Transverse colon (tissue), 4 donors: ENCODE measurements at regions not wholly inside any gene's neighbourhood (a gene's known extent, or its start where the extent isn't known, plus 50 kb on each side); places are given as distances from the start of the nearest gene placed in this dataset.

Experiments
- DNase-seq: peaks from one replicate; pipeline ENCODE4 v3.0.0-alpha.2; 2019
- H3K27ac ChIP-seq, 4 donors: fragments of 200-600 bp; sonication (generic); 2 replicates each; pipeline ENCODE4 v1.5.1; 2016 to 2018; ENCODE audit warnings: inconsistent platforms in 4 of 4
- H3K27me3 ChIP-seq: fragments of 200-600 bp; sonication (generic); 2 replicates; pipeline ENCODE4 v1.5.1; 2017; ENCODE audit warnings: inconsistent platforms
- H3K36me3 ChIP-seq, 4 donors: fragments of 200-600 bp; sonication (generic); 2 replicates each; pipeline ENCODE4 v1.5.1; 2017 to 2019; ENCODE audit warnings: inconsistent platforms in 4 of 4
- H3K4me1 ChIP-seq, 4 donors: fragments of 200-600 bp; sonication (generic); 2 replicates each; pipeline ENCODE4 v1.5.1; 2017 to 2020; ENCODE audit warnings: inconsistent platforms in 4 of 4
- H3K4me3 ChIP-seq, 4 donors: fragments of 200-600 bp; sonication (generic); 1 replicate in 1 of 4; 2 replicates in 3 of 4; pipeline versions ENCODE4 v1.5.1 to v1.6.1; 2017 to 2019; ENCODE audit warnings: inconsistent platforms in 4 of 4
- H3K9me3 ChIP-seq, 2 donors: fragments of 200-600 bp; sonication (generic); 2 replicates each; pipeline ENCODE4 v1.5.1; 2017 to 2019; ENCODE audit warnings: inconsistent platforms in 2 of 2
- CTCF ChIP-seq, 5 experiments: fragments of 200-600 bp in 3 of 5; fragments of 450-650 bp in 2 of 5; sonication (generic) in 3 of 5; IDR thresholded peaks; 1 replicate in 2 of 5; 2 replicates in 3 of 5; pipeline ENCODE4 v1.5.1; 2016 to 2017; ENCODE audit warnings: antibody characterized with exemption in 5 of 5, inconsistent platforms in 3 of 5, mild to moderate bottlenecking in 2 of 5, moderate library complexity in 1 of 5
- EP300 ChIP-seq: sonication (generic); formaldehyde crosslinking; IDR thresholded peaks from one replicate; pipeline ENCODE4 v1.6.1; 2017; ENCODE audit warnings: antibody characterized with exemption, low read depth
- POLR2A ChIP-seq: fragments of 450-650 bp; IDR thresholded peaks from one replicate; pipeline ENCODE4 v1.6.1; 2016; ENCODE audit warnings: antibody characterized with exemption, mild to moderate bottlenecking, moderate library complexity
- POLR2AphosphoS5 ChIP-seq, 3 donors: sonication (generic); formaldehyde crosslinking; IDR thresholded peaks; one replicate each; pipeline ENCODE4 v1.6.1; 2016; ENCODE audit warnings: antibody characterized with exemption in 3 of 3
- WGBS, 2 donors: methylation state at CpG; one replicate each; pipeline ENCODE4 v1.1.5; 2018; ENCODE audit warnings: low coverage in 1 of 2; 5-methylcytosine and 5-hydroxymethylcytosine counted together
- in situ Hi-C, 4 donors: fragments of 200-750 bp; cut with MboI; loops; one replicate each; pipeline versions ENCODE4 v1.15.0 to v1.15.1; 2017; ENCODE audit warnings: low sequenced_read_pairs in 3 of 4, low pct_ligation_motif_present in 1 of 4, low pct_unique_long_range_greater_than_20kb in 1 of 4
- intact Hi-C: fragments of 100-400 bp; cut with DNase I; formaldehyde crosslinking; loops from one replicate; pipeline ENCODE4 v1.15.1; 2023; ENCODE audit warnings: low total_unique reads

DNA sequence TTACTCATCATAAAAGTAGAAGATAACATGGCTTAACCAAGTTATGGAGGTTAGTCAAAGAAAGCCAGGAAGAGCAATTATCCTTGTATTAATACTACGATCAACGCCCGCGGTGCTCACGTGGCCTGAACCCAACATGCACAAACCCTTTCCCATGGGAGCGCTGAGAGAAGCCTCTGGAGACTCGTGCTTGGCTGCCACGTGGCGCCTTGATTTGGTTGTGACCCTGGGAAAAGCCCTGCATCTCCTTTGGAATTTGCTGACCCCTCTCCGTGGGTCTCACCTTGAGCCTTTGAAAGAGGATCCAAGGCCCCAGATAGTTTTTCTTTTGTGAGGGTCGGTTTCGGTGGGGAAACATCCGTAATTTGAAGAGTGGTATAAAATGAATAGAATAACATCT, 255.6 kb downstream of the DCDC2C start:
- Histone ChIP-seq H3K27ac (no peak overlapping the region), H3K4me1 (no peaks in the 10 kb centered on the region), H3K9me3 (no peaks in the 10 kb centered on the region), H3K36me3 (no peaks in the 10 kb centered on the region), H3K27me3 (no peaks in the 10 kb centered on the region), H3K4me3 (no peak overlapping the region)
- DNase-seq = no peak
- TF ChIP-seq POLR2A = no peak
- TF ChIP-seq EP300 = no peak
- no peak for TF ChIP-seq CTCF (IDR thresholded peaks at IDR 0.05)
- no peak for TF ChIP-seq POLR2AphosphoS5 (IDR thresholded peaks at IDR 0.05)
- intact Hi-C loops = no loop called here
- 60 to 69% methylated on average over 11 to 13 of the region's 13 CpGs for WGBS, 2 donors
- in situ Hi-C loops = no loop called here

DNA sequence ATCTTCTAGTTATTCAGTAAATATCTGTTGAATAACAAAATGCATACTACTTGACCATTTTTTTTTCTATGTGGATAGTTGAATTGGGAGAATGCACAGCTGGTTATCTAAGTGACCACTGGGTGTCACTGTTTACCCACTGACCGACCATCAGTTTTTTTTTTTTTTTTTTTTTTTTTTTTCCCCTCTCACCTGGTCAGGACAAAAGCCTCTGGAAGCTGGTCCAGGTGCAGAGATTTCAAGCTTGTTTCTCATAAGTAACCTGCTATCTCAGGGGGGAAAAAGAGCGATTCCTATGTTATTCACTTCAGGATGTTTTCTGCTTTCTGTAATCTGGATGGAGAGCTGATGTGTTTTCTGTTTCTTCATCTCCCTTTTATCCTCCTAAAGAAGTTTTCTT, 256.0 kb downstream of the DCDC2C start:
- H3K4me3 ChIP-seq = no peak overlapping the region
- in situ Hi-C loops (no loop called here), intact Hi-C loops (no loop called here)
- no peaks in the 10 kb centered on the region for H3K9me3 ChIP-seq
- no peaks in the 10 kb centered on the region for H3K27me3 ChIP-seq
- DNase-seq = no peak
- no peaks in the 10 kb centered on the region for H3K36me3 ChIP-seq
- H3K4me1 ChIP-seq = no peaks in the 10 kb centered on the region
- H3K27ac ChIP-seq = no peak overlapping the region
- WGBS, 2 donors = 16 to 20% methylated on average over 1 to 2 of the region's 2 CpGs
- TF ChIP-seq CTCF (IDR thresholded peaks at IDR 0.05) = peak; percentile 30 to 55 (median 50)
- no peak for TF ChIP-seq POLR2AphosphoS5 (IDR thresholded peaks at IDR 0.05)

DNA sequence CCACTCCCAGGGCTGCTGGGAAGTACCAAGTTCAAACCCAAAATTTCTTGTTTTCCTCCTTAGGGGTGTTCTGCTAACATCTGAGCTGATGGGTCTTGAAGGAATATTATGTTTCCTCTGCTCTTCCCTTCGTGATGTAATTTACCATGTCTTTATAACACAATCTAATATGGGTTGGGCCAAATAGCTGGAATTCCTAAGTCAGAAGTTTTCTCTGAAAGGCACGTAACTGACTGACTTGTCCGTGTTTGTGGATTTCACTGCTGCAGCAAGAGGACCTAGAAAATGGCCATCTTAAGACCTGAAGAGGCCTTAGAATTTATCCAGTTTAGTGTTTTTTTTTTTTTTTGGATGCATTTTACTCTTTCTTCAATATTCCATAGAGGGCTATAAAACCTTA, 256.7 kb downstream of the DCDC2C start:
- no peak for DNase-seq
- no peaks in the 10 kb centered on the region for H3K9me3 ChIP-seq
- no peak overlapping the region for H3K4me3 ChIP-seq
- no peaks in the 10 kb centered on the region for H3K27me3 ChIP-seq
- no peak overlapping the region for H3K27ac ChIP-seq
- intact Hi-C loops (no loop called here), in situ Hi-C loops (no loop called here)
- no peaks in the 10 kb centered on the region for H3K4me1 ChIP-seq
- TF ChIP-seq POLR2AphosphoS5 (IDR thresholded peaks at IDR 0.05) = no peak
- H3K36me3 ChIP-seq = no peaks in the 10 kb centered on the region
- WGBS, 2 donors = 50 to 59% methylated on average over 2 to 3 of the region's 3 CpGs

GRCh38 chr2:3962719-3963118, 259.3 kb downstream of the DCDC2C start:
- in situ Hi-C loops (no loop called here), intact Hi-C loops (no loop called here)
- H3K27ac ChIP-seq = no peak overlapping the region
- no peaks in the 10 kb centered on the region for H3K4me1 ChIP-seq
- no peaks in the 10 kb centered on the region for H3K27me3 ChIP-seq
- TF ChIP-seq EP300 (no peak), CTCF (IDR thresholded peaks at IDR 0.05) (no peak), POLR2A (no peak), POLR2AphosphoS5 (IDR thresholded peaks at IDR 0.05) (no peak)
- H3K9me3 ChIP-seq = no peaks in the 10 kb centered on the region
- H3K4me3 ChIP-seq = no peak overlapping the region
- 67 to 79% methylated on average over 2 to 5 of the region's 5 CpGs for WGBS, 2 donors
- H3K36me3 ChIP-seq = no peaks in the 10 kb centered on the region
- no peak for DNase-seq

- intact Hi-C loops = no loop called here
- no peaks in the 10 kb centered on the region for H3K4me1 ChIP-seq
- H3K27ac ChIP-seq = no peak overlapping the region
- no peaks in the 10 kb centered on the region for H3K36me3 ChIP-seq
- in situ Hi-C loops = no loop called here
- DNase-seq = no peak
- H3K27me3 ChIP-seq = no peaks in the 10 kb centered on the region
- TF ChIP-seq POLR2A (no peak), CTCF (IDR thresholded peaks at IDR 0.05) (no peak), POLR2AphosphoS5 (IDR thresholded peaks at IDR 0.05) (no peak), EP300 (no peak)
- WGBS, 2 donors = 86 to 91% methylated on average over 7 to 10 of the region's 10 CpGs
- no peak overlapping the region for H3K4me3 ChIP-seq
- H3K9me3 ChIP-seq = no peaks in the 10 kb centered on the region
These were observed 261.8 kb downstream of the DCDC2C start for GRCh38 chr2:3965211-3965610.
